ENCODE measurements at regions not wholly inside any gene's neighbourhood (a gene's known extent, or its start where the extent isn't known, plus 50 kb on each side); places are given as distances from the start of the nearest gene placed in this dataset.

GRCh38 chr15:47586653-47587224, 130.6 kb upstream of the SEMA6D start:
- H3K4me3 ChIP-seq = no peak overlapping the region
- TF ChIP-seq CTCF (IDR thresholded peaks at IDR 0.05) = no peak
- DNase-seq (ENCODE audit: low spot score) = no peak
- no peak overlapping the region for H3K27ac ChIP-seq

- no peak for TF ChIP-seq CTCF (IDR thresholded peaks at IDR 0.05)
- no peak overlapping the region for H3K27ac ChIP-seq
- H3K4me3 ChIP-seq = no peak overlapping the region
- no peak for DNase-seq (ENCODE audit: low spot score)
Observed at GRCh38 chr15:47587940-47588802, 129.1 kb upstream of the SEMA6D start.

- Histone ChIP-seq H3K27ac (no peak overlapping the region), H3K4me3 (no peak overlapping the region)
- TF ChIP-seq CTCF (IDR thresholded peaks at IDR 0.05) = no peak
- DNase-seq (ENCODE audit: low spot score) = no peak
Observed at GRCh38 chr15:47588958-47589357, 128.3 kb upstream of the SEMA6D start.

GRCh38 chr15:47598996-47599395, 118.3 kb upstream of the SEMA6D start:
- Histone ChIP-seq H3K27ac (no peak overlapping the region), H3K4me3 (no peak overlapping the region)
- no peak for TF ChIP-seq CTCF (IDR thresholded peaks at IDR 0.05)
- DNase-seq (ENCODE audit: low spot score) = no peak

GRCh38 chr15:47599806-47600205, 117.5 kb upstream of the SEMA6D start:
- TF ChIP-seq CTCF (IDR thresholded peaks at IDR 0.05) = no peak
- H3K27ac ChIP-seq = no peak overlapping the region
- no peak for DNase-seq (ENCODE audit: low spot score)
- no peak overlapping the region for H3K4me3 ChIP-seq

GRCh38 chr15:47602121-47602520, 115.2 kb upstream of the SEMA6D start:
- Histone ChIP-seq H3K27ac (no peak overlapping the region), H3K4me3 (no peak overlapping the region)
- TF ChIP-seq CTCF (IDR thresholded peaks at IDR 0.05) = no peak
- no peak for DNase-seq (ENCODE audit: low spot score)

- TF ChIP-seq CTCF (IDR thresholded peaks at IDR 0.05) = no peak
- no peak for DNase-seq (ENCODE audit: low spot score)
- Histone ChIP-seq H3K27ac (no peak overlapping the region), H3K4me3 (no peak overlapping the region)
Observed at GRCh38 chr15:47603026-47603425, 114.3 kb upstream of the SEMA6D start.

Data from coronary artery (tissue), 2 donors.